HFFc6 (cell line): ENCODE measurements at regions not wholly inside any gene's neighbourhood (a gene's known extent, or its start where the extent isn't known, plus 50 kb on each side); places are given as distances from the start of the nearest gene placed in this dataset.
"Not testable (repeated sequence)": the region's sequence is repeated elsewhere in the genome, so short reads cannot be mapped to it uniquely, and the experiment has no call there.

Experiments
- DNase-seq: peaks from one replicate; pipeline ENCODE4 v3.0.0-alpha.2; 2018
- H3K27ac Mint-ChIP-seq: 2 replicates; pipeline ENCODE4 v1.8.0; 2020; ENCODE audit warnings: mild to moderate bottlenecking, mixed read lengths
- H3K27me3 Mint-ChIP-seq: 2 replicates; pipeline ENCODE4 v1.8.0; 2021; ENCODE audit warnings: mild to moderate bottlenecking, moderate library complexity, mixed read lengths; ENCODE audit not compliant: insufficient read depth
- H3K36me3 Mint-ChIP-seq: 2 replicates; pipeline ENCODE4 v1.8.0; 2021; ENCODE audit warnings: low read depth, mixed read lengths
- H3K4me1 Mint-ChIP-seq: 2 replicates; pipeline ENCODE4 v1.8.0; 2020; ENCODE audit warnings: low read depth, mixed read lengths
- H3K4me3 Mint-ChIP-seq: 2 replicates; pipeline ENCODE4 v1.8.0; 2020; ENCODE audit warnings: mild to moderate bottlenecking, moderate library complexity, mixed read lengths
- H3K9me3 Mint-ChIP-seq: 2 replicates; pipeline ENCODE4 v1.8.0; 2020; ENCODE audit warnings: mild to moderate bottlenecking, mixed read lengths
- CTCF ChIP-seq: fragments of 200-600 bp; sonication (generic); IDR thresholded peaks from 2 replicates; pipeline ENCODE4 v1.5.0; 2021; ENCODE audit warnings: antibody characterized with exemption, mild to moderate bottlenecking

- peak; percentile 81 for TF ChIP-seq CTCF
- DNase-seq: no peak
- Mint-ChIP-seq H3K4me3 (no peak overlapping the region), H3K27ac (no peak overlapping the region), H3K4me1 (peaks cover 17% of the 10 kb centered on the region), H3K27me3 (peaks cover 30% of the 10 kb centered on the region), H3K36me3 (no peaks in the 10 kb centered on the region), H3K9me3 (no peaks in the 10 kb centered on the region; the same call in 1 of the 2 replicates)
Measured at GRCh38 chr11:69950120-69950519, 128.0 kb upstream of the ANO1 start.

GRCh38 chr11:69950621-69951020 is 127.5 kb upstream of the ANO1 start:
- TF ChIP-seq CTCF: no peak
- Mint-ChIP-seq H3K27me3 (peaks cover 33% of the 10 kb centered on the region), H3K9me3 (no peaks in the 10 kb centered on the region; the same call in 1 of the 2 replicates), H3K36me3 (no peaks in the 10 kb centered on the region), H3K27ac (no peak overlapping the region), H3K4me1 (peaks cover 18% of the 10 kb centered on the region), H3K4me3 (no peak overlapping the region)
- DNase-seq: no peak

- no peak for DNase-seq
- Mint-ChIP-seq H3K4me1 (peaks cover 25% of the 10 kb centered on the region), H3K27me3 (peaks cover 40% of the 10 kb centered on the region), H3K27ac (no peak overlapping the region), H3K36me3 (no peaks in the 10 kb centered on the region), H3K4me3 (no peak overlapping the region), H3K9me3 (no peaks in the 10 kb centered on the region; the same call in 1 of the 2 replicates)
- TF ChIP-seq CTCF: no peak
Measured at GRCh38 chr11:69951821-69952220, 126.3 kb upstream of the ANO1 start.

- not testable (repeated sequence) for H3K4me3 Mint-ChIP-seq, DNase-seq, H3K27ac Mint-ChIP-seq, H3K9me3 Mint-ChIP-seq, H3K36me3 Mint-ChIP-seq
- peaks cover 25% of the 10 kb centered on the region for H3K4me1 Mint-ChIP-seq
- H3K27me3 Mint-ChIP-seq: peaks cover 43% of the 10 kb centered on the region
Measured at GRCh38 chr11:69952229-69952975, 125.7 kb upstream of the ANO1 start.

- peaks cover 51% of the 10 kb centered on the region for H3K27me3 Mint-ChIP-seq
- TF ChIP-seq CTCF: no peak
- no peak overlapping the region for H3K27ac Mint-ChIP-seq
- H3K4me3 Mint-ChIP-seq: no peak overlapping the region
- H3K9me3 Mint-ChIP-seq: no peaks in the 10 kb centered on the region; the same call in 1 of the 2 replicates
- no peak for DNase-seq
- H3K36me3 Mint-ChIP-seq: no peaks in the 10 kb centered on the region
- H3K4me1 Mint-ChIP-seq: peaks cover 31% of the 10 kb centered on the region
Measured at GRCh38 chr11:69953356-69953755, 124.8 kb upstream of the ANO1 start.

GRCh38 chr11:69954756-69955155 is 123.4 kb upstream of the ANO1 start:
- Mint-ChIP-seq H3K4me3 (no peak overlapping the region), H3K36me3 (no peaks in the 10 kb centered on the region), H3K4me1 (peaks cover 19% of the 10 kb centered on the region), H3K27ac (no peak overlapping the region), H3K9me3 (peaks cover 1% of the 10 kb centered on the region; the same call in 1 of the 2 replicates), H3K27me3 (peaks cover 60% of the 10 kb centered on the region)
- no peak for DNase-seq
- TF ChIP-seq CTCF: no peak
